HepG2 (cell line): ENCODE measurements at regions not wholly inside any gene's neighbourhood (a gene's known extent, or its start where the extent isn't known, plus 50 kb on each side); places are given as distances from the start of the nearest gene placed in this dataset.

Source experiments
- MIXL1 ChIP-seq: IDR thresholded peaks from 2 replicates; pipeline ENCODE4 v1.6.1; 2016
- POLR2AphosphoS2 ChIP-seq: IDR thresholded peaks from 2 replicates; pipeline ENCODE4 v1.6.1; 2011; ENCODE audit warnings: low read depth, low read length, improper control_type of control experiment
- PTBP1 ChIP-seq: fragments of 200-400 bp; formaldehyde crosslinking; IDR thresholded peaks from 2 replicates; pipeline ENCODE4 v1.6.1; 2018; ENCODE audit warnings: low read length, low read depth; ENCODE audit not compliant: poor library complexity, severe bottlenecking
- SRSF4 ChIP-seq: fragments of 200-400 bp; formaldehyde crosslinking; IDR thresholded peaks from one replicate; pipeline ENCODE4 v1.6.1; 2018; ENCODE audit warnings: mild to moderate bottlenecking, low read depth, low read length, moderate library complexity; ENCODE audit not compliant: poor library complexity, severe bottlenecking
- ZBTB20 ChIP-seq: sonication (generic); formaldehyde crosslinking; IDR thresholded peaks from 2 replicates; pipeline ENCODE4 v1.8.1; 2023; ENCODE audit warnings: missing genetic modification reagents, low read depth, mild to moderate bottlenecking, borderline replicate concordance
- ZFYVE20 ChIP-seq: sonication (generic); formaldehyde crosslinking; IDR thresholded peaks from 2 replicates; pipeline ENCODE4 v1.8.0; 2023; ENCODE audit warnings: low read depth, mild to moderate bottlenecking, moderate library complexity, missing genetic modification reagents, borderline replicate concordance
- ZNF713 ChIP-seq: sonication (generic); formaldehyde crosslinking; IDR thresholded peaks from 2 replicates; pipeline ENCODE4 v1.4.0; 2020; ENCODE audit warnings: mild to moderate bottlenecking, missing genetic modification reagents
- ZNF850 ChIP-seq: sonication (generic); formaldehyde crosslinking; conservative IDR thresholded peaks from 2 replicates; pipeline ENCODE4 v1.9.0; 2021; ENCODE audit warnings: mild to moderate bottlenecking, missing genetic modification reagents
- ZSCAN9 ChIP-seq: IDR thresholded peaks from 2 replicates; pipeline ENCODE4 v1.6.1; 2016; ENCODE audit warnings: borderline replicate concordance
- TF ChIP-seq, protein P1 (sequence below): sonication (generic); formaldehyde crosslinking; IDR thresholded peaks from 2 replicates; pipeline ENCODE4 v1.8.0; 2022; ENCODE audit warnings: missing genetic modification reagents, mild to moderate bottlenecking, moderate library complexity, borderline replicate concordance
- TF ChIP-seq, protein P2 (sequence below): sonication (generic); formaldehyde crosslinking; IDR thresholded peaks from 2 replicates; pipeline ENCODE4 v1.8.0; 2022; ENCODE audit warnings: missing genetic modification reagents, low read depth, mild to moderate bottlenecking, borderline replicate concordance
- TF ChIP-seq, protein P3 (sequence below): sonication (generic); formaldehyde crosslinking; IDR thresholded peaks from 2 replicates; pipeline ENCODE4 v1.4.0; 2020; ENCODE audit warnings: mild to moderate bottlenecking, missing genetic modification reagents
- TF ChIP-seq, protein P4 (sequence below): sonication (generic); formaldehyde crosslinking; IDR thresholded peaks from 2 replicates; pipeline ENCODE4 v1.4.0; 2020; ENCODE audit warnings: mild to moderate bottlenecking, missing genetic modification reagents
- TF ChIP-seq, protein P5 (sequence below): sonication (generic); formaldehyde crosslinking; IDR thresholded peaks from 2 replicates; pipeline ENCODE4 v1.9.0; 2021; ENCODE audit warnings: missing genetic modification reagents, mild to moderate bottlenecking, borderline replicate concordance
- TF ChIP-seq, protein P6 (sequence below): sonication (generic); formaldehyde crosslinking; IDR thresholded peaks from 2 replicates; pipeline ENCODE4 v1.4.0; 2020; ENCODE audit warnings: missing genetic modification reagents, mild to moderate bottlenecking, borderline replicate concordance

DNA sequence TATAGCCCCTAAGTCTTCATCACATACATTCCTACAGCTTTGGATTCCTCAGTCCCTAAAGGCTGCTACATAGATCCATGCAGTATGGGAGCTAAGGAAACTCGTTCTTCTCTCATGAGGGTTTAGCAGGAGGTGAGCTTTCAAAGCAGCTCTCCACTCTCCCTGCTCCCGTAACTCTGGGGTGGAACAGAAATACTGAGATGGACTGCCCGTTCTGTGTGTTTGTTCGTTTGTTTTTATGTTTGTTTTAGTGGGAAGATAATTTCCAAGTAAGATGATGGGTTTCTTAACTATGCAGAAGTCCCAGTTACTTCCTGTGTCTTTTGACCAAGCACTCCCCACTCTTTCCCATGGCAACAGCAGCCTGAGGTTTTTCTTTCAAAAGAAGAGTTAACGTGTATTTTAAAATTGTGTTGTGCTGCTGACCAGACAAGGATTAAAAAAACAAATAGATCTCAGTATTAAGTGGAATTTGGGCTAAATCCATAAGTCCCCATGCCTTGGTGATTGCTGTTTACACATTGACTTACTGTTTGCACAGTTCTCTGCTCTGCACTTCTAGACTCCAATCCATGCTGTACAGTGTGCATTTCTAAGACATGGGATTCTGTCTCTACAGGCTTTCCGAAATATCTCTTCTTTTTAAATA is 156.4 kb upstream of the SH3BP4 start (continued):
- TF ChIP-seq, protein P1, sequence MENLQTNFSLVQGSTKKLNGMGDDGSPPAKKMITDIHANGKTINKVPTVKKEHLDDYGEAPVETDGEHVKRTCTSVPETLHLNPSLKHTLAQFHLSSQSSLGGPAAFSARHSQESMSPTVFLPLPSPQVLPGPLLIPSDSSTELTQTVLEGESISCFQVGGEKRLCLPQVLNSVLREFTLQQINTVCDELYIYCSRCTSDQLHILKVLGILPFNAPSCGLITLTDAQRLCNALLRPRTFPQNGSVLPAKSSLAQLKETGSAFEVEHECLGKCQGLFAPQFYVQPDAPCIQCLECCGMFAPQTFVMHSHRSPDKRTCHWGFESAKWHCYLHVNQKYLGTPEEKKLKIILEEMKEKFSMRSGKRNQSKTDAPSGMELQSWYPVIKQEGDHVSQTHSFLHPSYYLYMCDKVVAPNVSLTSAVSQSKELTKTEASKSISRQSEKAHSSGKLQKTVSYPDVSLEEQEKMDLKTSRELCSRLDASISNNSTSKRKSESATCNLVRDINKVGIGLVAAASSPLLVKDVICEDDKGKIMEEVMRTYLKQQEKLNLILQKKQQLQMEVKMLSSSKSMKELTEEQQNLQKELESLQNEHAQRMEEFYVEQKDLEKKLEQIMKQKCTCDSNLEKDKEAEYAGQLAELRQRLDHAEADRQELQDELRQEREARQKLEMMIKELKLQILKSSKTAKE (CRISPR knock-in tag) = no peak
- TF ChIP-seq ZFYVE20 (CRISPR knock-in tag) (no peak), SRSF4 (no peak), PTBP1 (no peak), ZBTB20 (CRISPR knock-in tag) (peak; percentile 53; the same call in 1 of the 2 replicates), ZNF850 (CRISPR knock-in tag) (no peak), POLR2AphosphoS2 (no peak), MIXL1 (CRISPR knock-in tag) (peak; percentile 53; the same call in 1 of the 2 replicates), ZNF713 (CRISPR knock-in tag) (no peak), ZSCAN9 (no peak; the same call in 1 of the 2 replicates)
- TF ChIP-seq, protein P2, sequence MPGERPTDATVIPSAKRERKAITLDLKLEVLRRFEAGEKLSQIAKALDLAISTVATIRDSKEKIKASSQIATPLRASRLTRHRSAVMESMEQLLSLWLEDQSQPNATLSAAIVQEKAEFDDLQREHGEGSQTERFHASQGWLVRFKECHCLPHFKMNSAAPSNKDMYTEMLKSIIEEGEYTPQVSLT (CRISPR knock-in tag) = no peak
- TF ChIP-seq, protein P3, sequence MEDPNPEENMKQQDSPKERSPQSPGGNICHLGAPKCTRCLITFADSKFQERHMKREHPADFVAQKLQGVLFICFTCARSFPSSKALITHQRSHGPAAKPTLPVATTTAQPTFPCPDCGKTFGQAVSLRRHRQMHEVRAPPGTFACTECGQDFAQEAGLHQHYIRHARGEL (CRISPR knock-in tag) = no peak
- TF ChIP-seq, protein P4, sequence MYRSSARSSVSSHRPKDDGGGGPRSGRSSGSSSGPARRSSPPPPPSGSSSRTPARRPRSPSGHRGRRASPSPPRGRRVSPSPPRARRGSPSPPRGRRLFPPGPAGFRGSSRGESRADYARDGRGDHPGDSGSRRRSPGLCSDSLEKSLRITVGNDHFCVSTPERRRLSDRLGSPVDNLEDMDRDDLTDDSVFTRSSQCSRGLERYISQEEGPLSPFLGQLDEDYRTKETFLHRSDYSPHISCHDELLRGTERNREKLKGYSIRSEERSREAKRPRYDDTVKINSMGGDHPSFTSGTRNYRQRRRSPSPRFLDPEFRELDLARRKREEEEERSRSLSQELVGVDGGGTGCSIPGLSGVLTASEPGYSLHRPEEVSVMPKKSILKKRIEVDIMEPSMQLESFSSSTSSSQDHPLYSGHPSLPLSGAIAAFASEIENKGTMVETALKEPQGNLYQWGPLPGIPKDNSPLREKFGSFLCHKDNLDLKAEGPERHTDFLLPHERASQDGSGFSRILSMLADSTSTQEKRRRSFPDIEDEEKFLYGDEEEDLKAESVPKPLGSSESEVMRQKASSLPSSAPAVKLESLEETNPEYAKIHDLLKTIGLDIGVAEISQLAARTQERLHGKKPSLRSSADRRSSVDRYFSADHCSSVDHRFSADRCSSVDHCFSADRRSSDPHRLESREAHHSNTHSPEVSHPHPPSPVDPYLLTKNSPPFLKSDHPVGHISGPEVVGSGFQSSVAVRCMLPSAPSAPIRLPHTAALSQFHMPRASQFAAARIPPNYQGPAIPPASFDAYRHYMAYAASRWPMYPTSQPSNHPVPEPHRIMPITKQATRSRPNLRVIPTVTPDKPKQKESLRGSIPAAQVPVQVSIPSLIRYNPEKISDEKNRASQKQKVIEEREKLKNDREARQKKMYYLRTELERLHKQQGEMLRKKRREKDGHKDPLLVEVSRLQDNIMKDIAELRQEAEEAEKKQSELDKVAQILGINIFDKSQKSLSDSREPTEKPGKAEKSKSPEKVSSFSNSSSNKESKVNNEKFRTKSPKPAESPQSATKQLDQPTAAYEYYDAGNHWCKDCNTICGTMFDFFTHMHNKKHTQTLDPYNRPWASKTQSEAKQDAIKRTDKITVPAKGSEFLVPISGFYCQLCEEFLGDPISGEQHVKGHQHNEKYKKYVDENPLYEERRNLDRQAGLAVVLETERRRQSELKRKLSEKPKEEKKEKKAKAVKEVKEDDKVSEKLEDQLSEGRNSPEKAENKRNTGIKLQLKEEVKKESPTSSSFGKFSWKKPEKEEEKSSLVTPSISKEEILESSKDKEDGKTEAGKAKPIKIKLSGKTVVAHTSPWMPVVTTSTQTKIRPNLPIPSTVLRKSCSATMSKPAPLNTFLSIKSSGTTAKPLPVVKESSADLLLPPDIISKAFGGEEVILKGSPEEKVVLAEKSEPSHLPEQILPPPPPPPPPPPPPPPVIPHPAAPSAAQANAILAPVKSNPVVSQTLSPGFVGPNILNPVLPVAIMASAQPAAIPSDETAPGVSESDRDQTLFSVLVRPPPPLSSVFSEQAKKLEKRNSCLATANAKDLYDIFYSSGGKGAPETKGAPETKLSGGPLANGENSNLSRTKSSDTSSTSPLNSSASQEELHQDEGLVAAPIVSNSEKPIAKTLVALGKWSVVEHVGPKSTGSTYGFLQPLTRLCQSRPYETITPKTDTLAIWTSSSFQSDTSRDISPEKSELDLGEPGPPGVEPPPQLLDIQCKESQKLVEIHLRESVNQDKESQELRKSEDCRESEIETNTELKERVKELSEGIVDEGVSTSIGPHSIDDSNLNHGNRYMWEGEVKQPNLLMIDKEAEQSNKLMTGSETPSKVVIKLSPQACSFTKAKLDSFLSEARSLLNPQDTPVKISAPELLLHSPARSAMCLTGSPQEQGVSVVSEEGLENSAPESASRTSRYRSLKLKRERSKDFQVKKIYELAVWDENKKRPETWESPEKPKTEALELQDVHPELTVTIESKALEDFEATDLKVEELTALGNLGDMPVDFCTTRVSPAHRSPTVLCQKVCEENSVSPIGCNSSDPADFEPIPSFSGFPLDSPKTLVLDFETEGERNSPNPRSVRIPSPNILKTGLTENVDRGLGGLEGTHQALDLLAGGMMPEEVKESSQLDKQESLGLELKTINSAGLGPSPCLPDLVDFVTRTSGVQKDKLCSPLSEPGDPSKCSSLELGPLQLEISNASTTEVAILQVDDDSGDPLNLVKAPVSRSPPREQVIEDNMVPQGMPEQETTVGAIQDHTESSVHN (CRISPR knock-in tag) = no peak
- TF ChIP-seq, protein P5, sequence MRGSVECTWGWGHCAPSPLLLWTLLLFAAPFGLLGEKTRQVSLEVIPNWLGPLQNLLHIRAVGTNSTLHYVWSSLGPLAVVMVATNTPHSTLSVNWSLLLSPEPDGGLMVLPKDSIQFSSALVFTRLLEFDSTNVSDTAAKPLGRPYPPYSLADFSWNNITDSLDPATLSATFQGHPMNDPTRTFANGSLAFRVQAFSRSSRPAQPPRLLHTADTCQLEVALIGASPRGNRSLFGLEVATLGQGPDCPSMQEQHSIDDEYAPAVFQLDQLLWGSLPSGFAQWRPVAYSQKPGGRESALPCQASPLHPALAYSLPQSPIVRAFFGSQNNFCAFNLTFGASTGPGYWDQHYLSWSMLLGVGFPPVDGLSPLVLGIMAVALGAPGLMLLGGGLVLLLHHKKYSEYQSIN (CRISPR knock-in tag) = no peak
- TF ChIP-seq, protein P6, sequence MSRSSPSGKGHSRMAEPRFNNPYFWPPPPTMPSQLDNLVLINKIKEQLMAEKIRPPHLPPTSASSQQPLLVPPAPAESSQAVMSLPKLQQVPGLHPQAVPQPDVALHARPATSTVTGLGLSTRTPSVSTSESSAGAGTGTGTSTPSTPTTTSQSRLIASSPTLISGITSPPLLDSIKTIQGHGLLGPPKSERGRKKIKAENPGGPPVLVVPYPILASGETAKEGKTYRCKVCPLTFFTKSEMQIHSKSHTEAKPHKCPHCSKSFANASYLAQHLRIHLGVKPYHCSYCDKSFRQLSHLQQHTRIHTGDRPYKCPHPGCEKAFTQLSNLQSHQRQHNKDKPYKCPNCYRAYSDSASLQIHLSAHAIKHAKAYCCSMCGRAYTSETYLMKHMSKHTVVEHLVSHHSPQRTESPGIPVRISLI = peak; percentile 37; the same call in 1 of the 2 replicates
